Epithelial cell of esophagus (primary cell): ENCODE measurements at regions not wholly inside any gene's neighbourhood (a gene's known extent, or its start where the extent isn't known, plus 50 kb on each side); places are given as distances from the start of the nearest gene placed in this dataset.

Source experiments
- DNase-seq: peaks from one replicate; pipeline ENCODE4 v3.0.0; 2010; ENCODE audit warnings: low read depth
- H3K4me3 ChIP-seq: 2 replicates; pipeline ENCODE4 v1.5.1; 2011; ENCODE audit warnings: mild to moderate bottlenecking, low read length, control low read depth
- TF ChIP-seq, protein P1 (sequence below): IDR thresholded peaks from 2 replicates; pipeline ENCODE4 v1.5.1; 2011; ENCODE audit warnings: low read depth, mild to moderate bottlenecking, low read length, control low read depth, inconsistent platforms; ENCODE audit not compliant: insufficient read depth; ENCODE audit errors: missing control alignments

DNA sequence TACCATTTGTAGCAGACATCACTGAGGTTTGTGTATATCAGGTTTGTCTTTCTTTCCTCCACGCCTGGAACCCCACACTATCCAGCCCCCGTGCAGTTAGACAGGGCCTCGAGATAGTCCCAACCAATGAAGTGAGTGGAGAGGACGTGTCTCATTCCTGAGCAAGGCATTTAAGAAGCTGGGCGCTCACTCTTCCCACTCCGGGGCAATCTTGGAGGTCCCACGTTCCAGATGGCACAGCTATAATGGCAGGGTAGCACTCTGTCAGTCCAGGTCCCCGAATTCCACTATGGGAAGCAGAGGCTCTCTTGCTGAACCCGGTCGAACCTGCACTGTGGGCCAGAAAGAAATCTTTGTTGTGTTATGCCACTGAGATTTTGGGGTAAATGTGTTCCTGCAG is 57.3 kb upstream of the CSF3R start:
- no peak overlapping the region for H3K4me3 ChIP-seq
- TF ChIP-seq, protein P1, sequence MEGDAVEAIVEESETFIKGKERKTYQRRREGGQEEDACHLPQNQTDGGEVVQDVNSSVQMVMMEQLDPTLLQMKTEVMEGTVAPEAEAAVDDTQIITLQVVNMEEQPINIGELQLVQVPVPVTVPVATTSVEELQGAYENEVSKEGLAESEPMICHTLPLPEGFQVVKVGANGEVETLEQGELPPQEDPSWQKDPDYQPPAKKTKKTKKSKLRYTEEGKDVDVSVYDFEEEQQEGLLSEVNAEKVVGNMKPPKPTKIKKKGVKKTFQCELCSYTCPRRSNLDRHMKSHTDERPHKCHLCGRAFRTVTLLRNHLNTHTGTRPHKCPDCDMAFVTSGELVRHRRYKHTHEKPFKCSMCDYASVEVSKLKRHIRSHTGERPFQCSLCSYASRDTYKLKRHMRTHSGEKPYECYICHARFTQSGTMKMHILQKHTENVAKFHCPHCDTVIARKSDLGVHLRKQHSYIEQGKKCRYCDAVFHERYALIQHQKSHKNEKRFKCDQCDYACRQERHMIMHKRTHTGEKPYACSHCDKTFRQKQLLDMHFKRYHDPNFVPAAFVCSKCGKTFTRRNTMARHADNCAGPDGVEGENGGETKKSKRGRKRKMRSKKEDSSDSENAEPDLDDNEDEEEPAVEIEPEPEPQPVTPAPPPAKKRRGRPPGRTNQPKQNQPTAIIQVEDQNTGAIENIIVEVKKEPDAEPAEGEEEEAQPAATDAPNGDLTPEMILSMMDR, result no peak
- no peak for DNase-seq

DNA sequence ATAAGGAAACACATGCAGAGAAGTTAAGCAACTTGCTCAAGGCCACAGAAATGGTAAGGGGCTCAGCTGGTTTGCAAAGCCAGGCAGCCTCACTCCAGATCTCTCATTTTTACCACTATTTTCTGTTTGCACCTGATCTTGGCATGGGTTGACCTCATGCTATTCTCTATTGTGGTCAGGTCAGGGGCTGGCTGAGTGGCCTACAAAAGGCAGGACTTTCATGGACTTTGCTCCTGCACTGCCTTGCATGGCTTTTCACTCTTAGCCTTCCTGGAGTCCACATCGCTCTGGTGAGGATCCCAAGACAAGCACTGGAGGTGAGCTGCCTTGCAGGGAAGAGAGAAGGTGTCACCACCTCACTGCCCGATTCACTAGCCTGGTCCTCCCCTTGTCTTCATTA is 56.8 kb upstream of the CSF3R start:
- TF ChIP-seq, protein P1, result no peak
- DNase-seq, result no peak

DNA sequence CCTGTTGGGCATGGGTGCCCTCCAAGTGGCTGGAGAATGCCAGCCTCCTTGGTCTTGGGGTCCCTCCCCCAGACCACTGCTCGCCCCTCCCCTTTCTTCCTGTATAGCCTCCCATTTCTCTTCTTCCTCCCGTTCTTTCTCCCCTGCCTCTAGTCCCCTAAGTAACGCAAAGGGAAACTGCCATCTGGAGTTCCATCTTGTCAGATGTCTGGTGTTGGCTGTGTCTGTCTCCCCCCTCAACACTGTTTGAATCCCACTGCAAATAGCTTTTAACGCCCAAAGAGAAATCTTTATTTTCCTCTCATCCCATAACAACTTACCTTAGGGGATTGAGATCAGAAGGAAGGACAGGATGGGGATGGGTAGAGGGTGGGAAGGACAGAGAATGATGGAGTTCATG is 55.3 kb upstream of the CSF3R start:
- no peak for DNase-seq
- TF ChIP-seq, protein P1, result no peak
- H3K4me3 ChIP-seq, result no peak overlapping the region

More for the DNA sequence above, 56.8 kb upstream of the CSF3R start:
- no peak overlapping the region for H3K4me3 ChIP-seq

DNA sequence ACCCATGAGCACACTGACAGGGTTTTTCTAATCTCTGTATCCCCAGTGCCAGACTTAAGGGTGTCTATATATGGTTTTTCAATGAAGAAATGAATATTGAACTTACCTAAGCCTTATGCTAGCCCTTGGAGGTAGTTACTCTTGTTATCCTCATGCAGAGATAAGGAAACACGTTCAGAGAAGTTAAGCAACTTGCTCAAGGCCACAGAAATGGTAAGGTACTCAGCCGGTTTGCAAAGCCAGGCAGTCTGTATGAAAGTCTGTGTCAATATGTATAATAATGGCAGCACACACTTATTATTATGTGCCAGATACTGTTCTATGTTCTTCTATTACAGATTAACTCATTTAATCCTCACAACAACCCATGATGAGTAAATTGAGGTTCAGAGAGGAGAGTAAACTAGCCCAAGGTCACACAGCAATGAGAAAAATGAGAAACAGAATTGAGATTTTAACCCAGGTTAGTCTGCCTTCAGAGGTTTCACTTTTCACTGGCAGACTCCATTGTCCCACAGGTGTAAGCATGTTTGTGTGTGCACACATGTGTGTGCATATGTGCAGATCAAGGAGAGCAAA is 54.6 kb upstream of the CSF3R start:
- no peak overlapping the region for H3K4me3 ChIP-seq
- DNase-seq, result no peak
- TF ChIP-seq, protein P1, result no peak

DNA sequence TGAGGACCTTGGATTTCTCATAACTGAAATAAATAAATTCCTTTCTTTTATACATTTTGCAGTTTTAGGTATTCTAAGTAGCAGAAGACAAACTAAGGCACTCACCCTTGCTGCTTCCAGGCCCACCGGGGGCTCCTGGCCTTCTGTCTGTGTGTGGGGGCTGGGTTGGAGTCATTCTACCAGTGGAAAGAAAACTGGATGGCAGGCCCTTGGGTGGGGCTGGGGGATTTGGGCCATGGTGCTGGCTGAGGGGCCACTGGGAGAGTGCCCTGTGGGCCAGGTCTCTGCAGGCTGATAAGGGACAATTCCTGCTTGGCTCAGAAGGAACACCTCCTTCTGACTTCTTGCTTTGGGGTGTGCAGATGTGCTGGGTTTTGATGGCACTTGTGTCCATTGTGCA is 54.0 kb upstream of the CSF3R start:
- H3K4me3 ChIP-seq, result no peak overlapping the region
- DNase-seq, result no peak
- TF ChIP-seq, protein P1, result no peak

DNA sequence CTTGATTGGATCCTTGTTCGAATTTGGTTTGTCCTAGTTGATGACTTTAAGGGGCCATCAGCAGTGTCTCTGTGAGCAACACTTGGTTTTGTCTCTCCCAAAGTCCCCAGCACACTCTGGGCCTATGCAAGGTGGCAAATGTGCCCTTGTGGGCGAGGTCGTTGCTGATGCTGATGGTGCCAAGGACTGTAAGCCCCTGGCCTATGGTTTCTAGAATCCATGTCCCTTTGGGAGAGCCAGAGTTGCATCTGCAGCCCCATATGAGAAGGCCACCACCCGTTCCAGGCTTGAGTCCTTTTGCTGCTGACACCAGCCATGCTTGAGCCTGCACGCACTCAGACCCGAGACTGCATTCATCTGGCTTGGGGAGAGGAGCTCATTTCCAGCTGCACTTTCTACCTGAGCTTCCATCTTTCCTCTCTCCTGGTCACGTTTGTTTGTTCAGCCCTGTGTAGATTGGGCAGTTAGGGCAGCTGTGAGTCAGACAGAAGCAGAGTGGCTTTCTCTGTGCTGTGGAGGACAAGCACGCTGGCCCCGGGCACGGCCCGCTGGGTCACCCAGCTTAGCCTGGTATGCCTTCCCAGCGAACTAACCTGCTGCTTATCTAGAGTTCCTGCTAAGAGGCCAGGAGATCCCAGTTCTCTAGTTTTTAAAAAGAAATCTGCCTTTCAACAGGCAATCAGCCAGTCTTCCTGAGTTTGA is 52.1 kb upstream of the CSF3R start:
- H3K4me3 ChIP-seq, result no peak overlapping the region
- TF ChIP-seq, protein P1, result no peak
- DNase-seq, result no peak

DNA sequence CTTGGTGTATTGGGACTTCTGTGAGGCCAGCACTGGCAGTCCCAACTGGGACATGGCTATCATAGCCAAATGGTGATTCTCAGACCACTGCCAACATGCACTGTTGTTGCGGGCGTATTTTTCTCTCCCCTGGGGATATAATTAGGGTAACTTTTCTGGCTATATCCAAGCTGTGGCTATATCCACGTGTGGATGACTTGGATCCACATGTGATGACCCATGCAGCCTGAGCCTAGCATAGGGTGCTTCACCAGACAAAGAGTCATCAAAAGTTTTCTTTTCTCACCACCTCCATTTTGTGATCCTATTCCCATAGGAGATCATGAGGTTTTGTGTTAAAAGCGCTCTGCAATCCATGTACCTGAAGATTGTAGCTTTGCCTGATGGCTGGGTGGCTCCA is 51.2 kb upstream of the CSF3R start:
- TF ChIP-seq, protein P1, result no peak
- DNase-seq, result no peak
- H3K4me3 ChIP-seq, result no peak overlapping the region
